EL (cell line): ENCODE measurements at regions not wholly inside any gene's neighbourhood (a gene's known extent, or its start where the extent isn't known, plus 50 kb on each side); places are given as distances from the start of the nearest gene placed in this dataset.

Experiments
- DNase-seq: peaks from one replicate; pipeline ENCODE4 v3.0.0-alpha.2; 2016

DNA sequence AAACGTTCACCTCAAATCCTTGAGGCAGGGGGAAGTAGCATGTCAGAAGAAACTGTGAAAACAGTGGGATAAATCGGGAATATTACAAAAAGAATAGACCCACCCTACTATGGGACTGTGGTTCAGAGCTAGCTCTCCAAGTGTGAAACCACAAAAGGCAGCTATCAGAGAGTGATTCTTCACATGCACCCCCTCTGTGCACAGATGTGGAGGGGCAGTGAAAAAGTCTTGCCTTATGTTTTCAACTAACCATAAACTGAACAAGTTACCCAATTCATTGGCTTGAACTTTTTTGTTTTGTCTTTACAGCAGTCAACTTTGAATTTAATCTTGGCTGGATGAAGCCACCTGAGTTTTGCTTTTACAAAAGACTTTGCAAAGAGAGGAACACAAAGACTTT lies 98.8 kb upstream of the NR4A3 start:
- DNase-seq, result no peak

DNA sequence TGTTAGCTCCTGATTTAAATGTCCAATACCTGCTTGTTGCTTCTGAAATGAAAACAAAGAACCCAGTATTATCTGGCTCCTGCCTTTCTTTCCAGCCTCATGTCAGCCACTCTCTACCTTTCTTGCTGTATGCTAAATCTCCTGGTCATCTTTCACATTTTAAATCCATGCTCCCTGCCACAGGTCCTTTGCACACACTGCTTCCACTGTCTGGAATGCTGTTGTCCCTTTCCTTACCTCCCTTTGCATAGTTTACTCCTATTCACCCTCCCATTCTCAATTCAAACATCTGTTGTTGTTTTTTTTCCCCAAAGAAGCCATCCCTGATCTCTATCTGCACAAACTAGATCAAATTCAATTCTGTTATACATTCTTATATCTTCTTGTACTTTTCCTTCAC lies 97.0 kb upstream of the NR4A3 start:
- DNase-seq, result no peak

DNA sequence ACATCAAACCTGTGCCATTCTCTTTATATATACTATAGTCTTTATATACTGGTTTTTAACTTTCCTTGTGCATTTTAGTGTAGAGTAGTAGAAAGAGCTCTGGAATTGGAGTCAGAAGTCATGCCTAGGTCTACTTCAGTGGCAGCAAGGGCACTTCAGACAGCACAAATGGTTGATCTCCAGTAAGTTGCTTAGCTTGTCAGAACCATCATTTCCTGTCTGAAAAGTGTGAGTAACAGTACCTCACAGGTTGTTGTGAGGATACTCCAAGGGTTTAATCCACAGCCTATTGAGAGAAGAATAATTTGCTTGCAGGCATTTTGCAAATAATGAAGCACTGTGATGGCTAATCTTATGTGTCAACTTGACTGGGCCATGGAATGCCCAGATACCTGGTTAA lies 95.8 kb upstream of the NR4A3 start:
- DNase-seq, result no peak

DNA sequence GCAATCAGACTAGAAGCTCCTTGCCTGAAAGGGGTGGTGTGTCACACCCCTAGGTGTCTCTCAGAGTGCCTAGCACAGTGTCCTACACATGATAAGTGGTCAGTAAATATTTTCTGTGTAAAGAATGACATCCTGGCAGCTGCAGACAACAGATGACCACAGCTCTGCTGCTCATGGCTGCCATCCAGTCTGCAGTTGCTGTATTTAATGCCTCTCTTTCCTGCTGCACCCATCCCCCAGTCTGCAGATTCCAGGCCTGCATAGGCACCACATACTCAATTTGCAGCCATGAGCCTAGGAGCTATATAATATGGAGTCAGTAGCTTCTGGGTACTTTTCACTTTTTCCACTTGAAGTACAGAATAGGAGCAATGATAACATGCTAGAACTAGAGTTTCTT lies 94.9 kb upstream of the NR4A3 start:
- DNase-seq, result no peak

DNA sequence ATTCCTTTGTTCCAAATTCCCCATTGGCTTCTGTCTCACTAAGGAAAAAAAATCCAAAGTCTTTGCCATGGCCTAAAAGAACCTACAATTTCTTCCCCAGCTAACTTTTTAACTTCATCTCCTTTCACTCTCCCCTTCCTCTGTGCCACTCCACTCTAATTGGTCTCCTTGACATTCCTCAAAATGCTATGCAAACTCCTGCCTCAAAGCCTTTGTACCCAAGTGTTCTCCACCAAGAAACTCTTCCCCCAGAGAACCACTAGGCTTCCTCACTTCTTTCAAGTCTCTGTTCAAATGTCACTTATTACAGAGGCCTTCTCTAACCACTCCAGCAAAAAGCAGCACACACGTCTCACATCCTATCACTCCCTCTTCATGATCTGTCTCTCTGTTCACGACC lies 91.6 kb upstream of the NR4A3 start:
- DNase-seq, result no peak

DNA sequence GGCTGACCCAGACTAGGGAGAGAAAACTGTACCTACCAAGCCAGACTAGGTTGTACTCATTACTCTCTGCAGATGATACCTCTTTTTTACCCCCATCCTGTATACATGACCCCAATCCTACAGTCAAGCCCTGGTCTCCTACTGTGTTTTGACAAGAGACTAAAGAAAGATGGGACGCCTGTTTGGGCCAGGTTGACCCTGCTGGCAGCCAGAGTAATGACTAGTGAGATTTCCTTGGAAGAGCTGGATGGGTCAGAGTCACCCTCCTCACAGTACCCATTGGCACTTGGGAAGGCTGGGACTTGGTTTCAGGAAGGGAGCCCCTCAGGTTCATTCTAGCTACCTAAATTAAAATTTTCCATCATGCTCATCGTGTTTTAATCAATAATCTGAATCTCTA lies 89.7 kb upstream of the NR4A3 start:
- DNase-seq, result no peak

DNA sequence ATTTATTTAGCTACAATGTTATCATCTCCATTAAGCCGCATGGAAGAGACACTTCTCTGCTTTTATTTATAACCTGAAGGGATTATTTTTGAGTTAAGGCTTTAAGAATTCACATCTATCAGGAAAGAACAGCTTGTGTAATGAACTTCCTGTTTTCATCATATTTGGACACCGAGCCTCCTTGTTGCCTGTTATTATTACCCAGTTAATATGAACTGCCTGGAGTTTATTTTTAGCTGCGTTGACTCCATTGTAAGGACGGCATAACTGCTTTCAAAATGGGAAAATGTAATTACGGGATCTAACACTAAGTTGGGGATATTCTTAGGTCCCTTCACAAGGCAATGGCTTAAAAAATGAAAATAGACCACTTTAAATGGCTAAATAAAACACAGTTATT lies 89.0 kb upstream of the NR4A3 start:
- DNase-seq, result no peak

DNA sequence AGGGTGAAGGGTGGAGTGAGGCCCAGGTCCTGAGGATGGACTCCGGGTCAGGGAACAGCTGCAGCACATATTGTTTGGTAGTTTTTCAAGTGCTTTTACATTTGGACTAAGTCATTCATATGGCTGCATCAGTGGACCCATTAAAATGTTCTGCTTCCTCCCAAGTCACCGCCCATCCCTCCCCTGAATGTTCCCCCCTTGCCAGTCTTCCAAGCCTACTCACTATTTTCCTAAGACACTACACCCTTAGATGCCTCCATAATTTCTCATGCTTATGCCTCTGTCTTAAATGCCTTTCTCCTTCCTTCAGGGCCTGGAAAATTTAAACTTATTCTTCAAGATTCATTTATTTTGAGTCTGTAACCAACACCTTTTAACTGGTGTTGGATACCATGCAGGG lies 86.6 kb upstream of the NR4A3 start:
- DNase-seq, result no peak

DNA sequence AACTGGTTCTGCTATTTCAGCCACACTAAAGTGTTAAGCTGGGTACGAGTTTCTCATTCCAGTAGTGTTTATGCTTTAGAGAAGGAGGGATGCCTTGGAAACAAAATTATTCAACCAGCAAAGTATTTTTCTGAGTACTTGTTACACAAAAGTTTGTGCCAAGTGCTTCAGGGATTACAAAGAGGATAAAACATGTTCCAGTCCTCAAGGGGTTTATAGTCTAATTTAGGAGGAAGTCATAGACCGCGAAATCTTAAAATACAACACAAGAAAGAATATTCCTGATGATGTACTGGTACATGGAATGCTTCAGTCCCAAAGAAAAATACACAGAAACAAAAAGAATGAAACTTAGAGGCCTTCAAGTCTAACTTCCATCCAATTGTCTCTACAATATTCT lies 85.4 kb upstream of the NR4A3 start:
- no peak for DNase-seq

DNA sequence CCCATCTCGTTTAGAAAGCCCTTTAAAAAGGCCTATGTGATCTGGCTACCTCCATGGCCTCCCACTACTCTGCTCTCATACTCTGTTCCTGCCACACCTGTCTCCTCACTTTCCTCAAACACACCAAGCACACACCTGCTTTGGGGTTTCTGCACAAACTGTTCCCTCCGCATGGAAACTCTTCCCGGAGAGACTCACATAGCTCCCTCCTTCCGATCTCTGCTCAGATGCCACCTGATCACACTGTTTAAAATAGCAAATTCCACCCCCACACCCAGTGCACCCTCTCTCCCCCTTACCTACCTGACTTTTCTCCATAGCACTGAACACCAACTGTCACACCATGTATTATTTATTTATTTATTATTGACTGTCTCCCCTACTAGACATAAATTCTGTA lies 84.0 kb upstream of the NR4A3 start:
- no peak for DNase-seq

DNA sequence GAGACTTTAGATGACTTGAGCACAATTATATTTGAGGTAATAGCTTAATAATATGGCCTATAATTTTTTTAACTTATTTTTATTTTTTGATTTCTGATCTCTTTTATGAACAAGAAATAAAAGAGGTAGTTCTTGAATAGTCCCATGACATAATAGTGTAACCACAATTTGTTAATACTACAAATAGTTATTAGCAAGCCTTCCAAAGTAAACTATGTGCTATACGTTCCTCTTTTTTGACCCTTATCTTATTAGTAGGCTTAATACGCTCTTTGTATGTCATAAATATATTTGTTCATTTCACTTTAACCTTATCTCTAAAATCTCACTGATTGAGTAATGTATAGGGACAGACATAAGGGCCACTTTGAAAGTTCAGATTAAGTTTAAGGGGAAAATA lies 78.7 kb upstream of the NR4A3 start:
- DNase-seq, result no peak

DNA sequence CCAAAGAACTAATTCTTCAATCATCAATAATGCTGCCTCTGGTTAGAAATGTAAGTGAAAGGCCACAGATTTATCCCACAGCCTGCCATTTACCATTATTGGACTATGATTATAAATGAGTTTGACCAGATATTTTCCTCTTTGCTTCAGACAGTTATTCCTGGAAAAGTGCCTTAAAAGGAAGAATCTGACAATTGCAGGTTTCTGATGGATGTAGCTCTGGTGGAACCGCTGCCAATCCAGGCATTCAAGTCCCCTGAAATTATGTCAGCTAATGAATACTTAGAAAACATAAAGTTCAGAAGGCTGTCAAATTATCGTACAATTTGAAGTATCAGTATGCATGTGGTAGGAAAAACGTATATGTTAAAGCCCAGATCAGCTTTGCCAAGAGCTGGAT lies 78.2 kb upstream of the NR4A3 start:
- DNase-seq, result no peak

DNA sequence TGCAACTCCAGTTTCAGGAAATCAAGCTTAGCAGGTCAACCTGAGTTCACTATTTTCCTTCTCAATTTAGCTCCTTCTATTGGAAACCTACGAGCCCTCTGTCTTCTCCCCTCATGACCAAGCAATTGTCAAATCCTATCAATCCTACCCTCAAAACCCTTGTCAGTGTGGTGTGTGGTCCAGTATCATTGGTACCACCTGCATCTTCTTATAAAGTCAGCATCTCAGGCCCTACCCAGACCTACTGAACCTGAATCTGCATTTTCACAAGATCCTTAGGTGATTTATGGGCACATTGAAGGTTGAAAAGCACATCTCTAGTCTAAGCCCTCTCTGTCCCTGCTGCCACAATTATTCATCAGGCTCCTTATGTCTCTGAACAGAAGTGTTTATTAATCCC lies 77.6 kb upstream of the NR4A3 start:
- no peak for DNase-seq

DNA sequence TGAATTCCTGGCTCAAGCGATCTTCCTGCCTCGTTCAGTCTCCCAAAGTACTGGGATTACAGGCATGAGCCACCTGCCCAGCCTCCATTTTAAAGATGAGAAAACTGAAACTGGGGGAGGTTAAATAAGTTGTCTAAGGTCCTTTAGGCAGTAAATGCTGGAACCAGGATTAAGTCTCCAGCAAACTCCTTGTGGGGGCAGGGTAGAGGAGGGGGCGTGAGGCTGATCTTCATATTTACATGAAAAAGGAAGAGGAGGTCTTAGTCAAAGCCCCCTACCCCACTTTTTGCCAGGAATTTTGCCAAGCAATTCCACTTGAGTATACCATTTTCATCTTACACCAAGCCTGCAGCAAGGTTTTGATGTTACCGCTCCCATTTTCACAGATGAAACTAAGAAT lies 76.6 kb upstream of the NR4A3 start:
- no peak for DNase-seq

DNA sequence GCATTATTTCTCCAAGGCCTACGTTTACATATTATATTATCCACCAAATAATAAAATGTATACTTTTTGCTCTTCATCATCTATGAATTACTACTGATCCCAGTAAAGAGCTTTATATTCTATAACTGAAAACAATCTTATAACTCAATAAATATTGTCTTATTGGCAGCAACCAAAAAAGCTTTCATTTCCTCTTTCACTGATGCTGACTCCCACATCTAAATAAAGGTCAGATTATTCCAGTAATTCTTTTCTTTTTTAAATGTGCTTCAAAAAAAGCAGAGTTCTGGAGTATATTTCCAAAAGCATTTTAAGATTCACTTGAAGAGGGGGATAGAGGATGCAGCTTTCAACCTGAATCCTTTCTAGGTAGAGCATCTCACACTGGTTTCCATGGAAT lies 75.3 kb upstream of the NR4A3 start:
- no peak for DNase-seq

DNA sequence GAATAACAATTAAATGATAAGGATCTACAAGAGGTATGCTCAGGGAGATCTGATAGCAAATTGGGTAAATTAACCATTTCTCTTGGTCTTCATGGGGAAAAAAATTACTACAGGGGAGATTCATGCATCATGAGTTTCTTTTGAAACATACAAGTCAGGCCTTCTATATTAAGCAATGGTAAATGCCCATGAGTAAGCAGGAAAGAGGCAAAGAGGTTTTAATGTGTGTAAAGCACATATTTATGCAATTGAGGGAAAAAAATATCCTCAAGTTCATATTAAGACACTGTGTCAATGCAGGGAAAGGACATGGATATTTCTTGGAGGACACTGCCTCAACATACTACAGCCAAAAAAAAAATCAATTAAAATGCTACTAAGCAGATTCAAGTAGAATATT lies 73.4 kb upstream of the NR4A3 start:
- no peak for DNase-seq

DNA sequence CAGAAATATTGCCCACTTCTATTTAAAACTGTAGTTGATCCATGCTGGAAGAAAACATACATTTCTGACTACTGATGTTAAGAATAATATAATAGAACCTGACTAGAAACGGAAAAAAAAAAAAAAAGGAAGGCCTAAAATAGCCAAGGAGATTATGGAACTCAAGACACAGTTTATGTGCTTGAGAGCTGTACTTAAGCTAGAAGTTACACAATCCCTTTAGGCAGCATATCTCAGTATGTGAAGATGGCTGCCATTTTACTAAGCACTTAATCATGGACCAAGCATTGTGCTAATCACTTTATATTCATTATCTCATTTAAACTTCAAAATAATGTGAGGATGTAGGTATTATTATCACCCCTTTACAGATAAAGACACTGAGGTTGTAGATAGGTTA lies 73.0 kb upstream of the NR4A3 start:
- no peak for DNase-seq

DNA sequence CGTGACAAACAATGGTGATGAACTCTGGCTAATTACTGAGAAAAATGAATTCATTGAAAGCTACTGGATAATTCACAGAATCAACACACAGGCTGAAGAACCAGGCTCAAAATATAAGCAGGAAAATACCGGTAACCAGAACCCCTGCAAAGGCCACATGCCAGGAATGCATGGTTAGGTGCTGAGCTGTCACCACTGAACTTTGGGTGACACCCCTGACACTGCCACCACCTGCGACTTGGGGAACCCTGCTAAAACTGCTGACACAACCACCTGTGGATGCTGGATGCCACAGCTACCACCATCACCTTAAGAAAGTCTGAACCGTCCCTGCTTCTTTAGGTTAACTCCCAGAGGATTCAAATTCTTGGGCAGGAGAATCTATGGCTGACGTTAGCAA lies 72.0 kb upstream of the NR4A3 start:
- DNase-seq, result no peak

DNA sequence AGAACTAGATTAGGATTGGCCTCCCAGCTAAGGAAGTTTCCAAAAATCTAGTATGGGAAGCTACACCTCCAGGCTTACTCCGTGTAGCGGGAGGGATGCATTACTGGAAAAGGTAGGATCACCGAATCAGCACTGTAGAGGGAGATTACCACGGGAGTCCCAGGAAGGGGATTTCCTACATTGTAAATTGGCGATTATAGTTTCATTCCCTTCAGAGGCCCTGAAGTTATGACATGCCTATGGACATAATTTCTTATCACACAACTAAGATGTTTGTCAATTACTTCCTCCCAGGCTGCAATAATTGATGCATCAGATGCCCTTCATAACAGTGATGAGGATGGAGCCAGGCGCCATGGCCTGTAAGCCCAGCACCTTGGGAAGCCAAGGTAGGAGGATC lies 71.2 kb upstream of the NR4A3 start:
- no peak for DNase-seq

DNA sequence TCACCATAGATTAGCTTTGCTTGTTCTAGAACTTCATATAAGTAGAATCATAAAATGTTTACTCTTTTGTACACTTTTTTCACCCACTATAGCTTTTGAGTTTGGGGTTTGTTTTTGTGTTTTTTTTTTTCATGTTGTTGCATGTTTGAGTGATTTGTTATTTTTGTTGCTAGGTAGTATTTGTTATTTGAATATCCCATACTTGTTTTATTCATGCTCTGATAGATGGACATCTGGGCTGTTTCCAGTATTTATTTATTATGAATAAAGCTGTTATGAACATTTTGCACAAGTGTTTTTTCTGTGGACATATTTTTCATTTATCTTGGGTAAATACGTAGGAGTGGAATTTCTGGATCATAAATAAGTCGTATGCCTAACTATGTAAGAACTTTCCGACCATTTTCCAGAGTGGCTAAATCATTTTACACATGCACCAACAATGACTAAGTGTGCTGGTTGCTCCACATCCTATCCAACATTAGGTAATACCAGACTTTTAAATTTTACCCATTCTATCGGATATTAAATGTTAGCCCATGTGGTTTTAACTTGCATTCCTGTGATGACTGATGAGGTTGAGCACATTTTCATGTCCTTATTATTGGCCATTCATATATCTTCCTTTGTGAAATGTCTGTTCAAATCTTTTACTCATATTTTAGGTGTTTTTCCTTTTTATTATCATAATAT lies 69.1 kb upstream of the NR4A3 start:
- DNase-seq, result peak; percentile 81

DNA sequence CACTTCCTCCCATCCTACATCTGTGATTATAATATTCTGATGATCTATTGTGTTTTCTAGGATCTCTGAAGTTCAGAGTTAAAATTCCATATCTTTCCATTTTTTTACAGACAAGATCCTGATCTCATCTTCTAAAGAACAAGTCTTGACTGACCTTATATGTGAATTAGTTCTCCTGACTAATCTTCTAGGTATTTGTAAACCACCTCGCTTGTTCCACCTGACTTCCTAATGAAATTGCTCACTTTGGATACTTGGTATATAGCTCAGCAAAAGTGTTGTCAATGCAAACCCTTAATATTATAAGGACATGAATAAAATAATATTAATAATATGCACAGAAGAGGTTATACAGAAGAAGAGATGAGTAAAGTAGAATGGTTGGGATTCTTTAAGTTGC lies 68.2 kb upstream of the NR4A3 start:
- DNase-seq, result no peak

DNA sequence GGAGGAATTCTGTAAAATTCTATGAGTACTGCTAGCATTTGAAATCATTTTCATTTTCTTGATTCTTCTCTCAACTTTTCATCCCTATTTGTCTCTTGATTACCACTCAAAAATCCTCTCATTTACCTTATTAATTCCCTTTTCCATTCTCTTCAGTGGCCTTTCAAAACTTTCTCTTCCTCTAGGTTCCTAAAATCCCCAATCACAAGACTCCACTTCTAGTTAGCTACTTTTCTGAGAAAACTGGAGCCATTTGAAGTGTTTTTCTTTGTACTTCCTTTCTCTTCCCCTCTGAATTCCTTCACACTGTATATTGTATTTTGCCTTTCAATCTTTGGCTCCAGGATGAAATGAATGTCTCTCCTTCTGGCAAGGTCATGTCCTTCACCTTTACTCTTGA lies 61.3 kb upstream of the NR4A3 start:
- DNase-seq, result no peak

DNA sequence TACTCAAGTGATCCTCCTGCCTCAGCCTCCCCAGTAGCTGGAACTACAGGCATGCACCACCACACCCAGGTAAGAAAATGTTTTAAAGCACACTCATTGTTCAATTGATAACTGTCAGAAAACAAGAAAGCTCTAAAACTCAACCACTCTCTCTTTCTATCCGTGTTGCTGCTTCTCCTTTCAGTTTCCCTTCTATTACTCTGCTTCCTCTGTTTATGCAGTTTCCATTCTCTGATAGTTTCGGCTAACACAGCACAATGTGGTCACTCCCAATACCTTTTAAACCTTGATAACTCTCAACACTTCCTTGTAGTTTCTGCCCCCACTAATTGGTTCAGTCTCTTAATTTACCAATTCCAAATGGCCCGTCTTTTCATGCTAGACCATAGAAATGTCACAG lies 59.2 kb upstream of the NR4A3 start:
- DNase-seq, result no peak
